NCI-H146 (cell line): ENCODE measurements at regions not wholly inside any gene's neighbourhood (a gene's known extent, or its start where the extent isn't known, plus 50 kb on each side); places are given as distances from the start of the nearest gene placed in this dataset.

Experiments used
- DNase-seq: peaks from one replicate; lab custom pipeline; 2025; lab: John Stamatoyannopoulos, UW

- no peak for DNase-seq
Measured at GRCh38 chr13:109859216-109859835, 72.9 kb upstream of the IRS2 start.

- DNase-seq: no peak
Measured at GRCh38 chr13:109858319-109858718, 71.9 kb upstream of the IRS2 start.

- DNase-seq: no peak
Measured at GRCh38 chr13:109857803-109858202, 71.4 kb upstream of the IRS2 start.

GRCh38 chr13:109857325-109857724 is 70.9 kb upstream of the IRS2 start:
- no peak for DNase-seq

GRCh38 chr13:109856350-109856749 is 70.0 kb upstream of the IRS2 start:
- DNase-seq: no peak

- no peak for DNase-seq
Measured at GRCh38 chr13:109853153-109853552, 66.8 kb upstream of the IRS2 start.

GRCh38 chr13:109846185-109846584 is 59.8 kb upstream of the IRS2 start:
- DNase-seq: no peak

GRCh38 chr13:109844396-109844795 is 58.0 kb upstream of the IRS2 start:
- no peak for DNase-seq

- no peak for DNase-seq
Measured at GRCh38 chr13:109843695-109844094, 57.3 kb upstream of the IRS2 start.

- DNase-seq: no peak
Measured at GRCh38 chr13:109842212-109842920, 56.0 kb upstream of the IRS2 start.

GRCh38 chr13:109840893-109841287 is 54.5 kb upstream of the IRS2 start:
- no peak for DNase-seq

GRCh38 chr13:109840201-109840892 is 54.0 kb upstream of the IRS2 start:
- DNase-seq: no peak

- peak; percentile 53 for DNase-seq
Measured at GRCh38 chr13:109836629-109837607, 50.5 kb upstream of the IRS2 start.
